Suprapubic skin (tissue), 4 donors: ENCODE measurements at regions not wholly inside any gene's neighbourhood (a gene's known extent, or its start where the extent isn't known, plus 50 kb on each side); places are given as distances from the start of the nearest gene placed in this dataset.

ENCODE experiments used
- DNase-seq, 2 donors: peaks; one replicate each; pipeline ENCODE4 v3.0.0-alpha.2; 2019; ENCODE audit warnings: low spot score in 2 of 2
- H3K27ac ChIP-seq: fragments of 200-600 bp; sonication (generic); one replicate; pipeline ENCODE4 v1.5.1; 2019
- H3K27me3 ChIP-seq: fragments of 200-600 bp; sonication (generic); one replicate; pipeline ENCODE4 v1.5.1; 2019
- H3K36me3 ChIP-seq: fragments of 200-600 bp; sonication (generic); one replicate; pipeline ENCODE4 v1.5.1; 2019
- H3K4me1 ChIP-seq: fragments of 200-600 bp; sonication (generic); one replicate; pipeline ENCODE4 v1.5.1; 2019
- H3K4me3 ChIP-seq: fragments of 200-600 bp; sonication (generic); one replicate; pipeline ENCODE4 v1.5.1; 2019; ENCODE audit warnings: mild to moderate bottlenecking
- H3K9me3 ChIP-seq: fragments of 200-600 bp; sonication (generic); one replicate; pipeline ENCODE4 v1.5.1; 2019
- CTCF ChIP-seq, 2 donors: fragments of 200-600 bp in 1 of 2; fragments of 450-650 bp in 1 of 2; sonication (generic) in 1 of 2; IDR thresholded peaks; one replicate each; pipeline ENCODE4 v1.5.1; 2016 to 2019; ENCODE audit warnings: antibody characterized with exemption in 2 of 2, mild to moderate bottlenecking in 1 of 2, moderate library complexity in 1 of 2
- EP300 ChIP-seq: sonication (generic); formaldehyde crosslinking; IDR thresholded peaks from one replicate; pipeline ENCODE4 v1.6.1; 2017; ENCODE audit warnings: antibody characterized with exemption
- POLR2A ChIP-seq, 2 donors: fragments of 450-650 bp; IDR thresholded peaks; one replicate each; pipeline ENCODE4 v1.6.1; 2017; ENCODE audit warnings: antibody characterized with exemption in 2 of 2, mild to moderate bottlenecking in 2 of 2, moderate library complexity in 2 of 2
- POLR2AphosphoS5 ChIP-seq, 3 donors: sonication (generic); formaldehyde crosslinking; IDR thresholded peaks; one replicate each; pipeline ENCODE4 v1.6.1; 2017; ENCODE audit warnings: antibody characterized with exemption in 3 of 3
- WGBS: methylation state at CpG from one replicate; pipeline ENCODE4 v1.1.5; 2018; 5-methylcytosine and 5-hydroxymethylcytosine counted together

GRCh38 chr4:36794716-36795115, 449.8 kb upstream of the NWD2 start:
- 59% methylated on average over 1 of the region's 1 CpG for WGBS
- DNase-seq, result no peak
- no peaks in the 10 kb centered on the region for H3K36me3 ChIP-seq
- no peak overlapping the region for H3K4me3 ChIP-seq
- no peaks in the 10 kb centered on the region for H3K27me3 ChIP-seq
- H3K27ac ChIP-seq, result no peak overlapping the region
- no peaks in the 10 kb centered on the region for H3K4me1 ChIP-seq
- H3K9me3 ChIP-seq, result peaks cover 8% of the 10 kb centered on the region
- TF ChIP-seq POLR2A (IDR thresholded peaks at IDR 0.05), result no peak
- TF ChIP-seq CTCF (IDR thresholded peaks at IDR 0.05), result no peak

GRCh38 chr4:36812149-36812548, 432.4 kb upstream of the NWD2 start:
- Histone ChIP-seq H3K9me3 (no peaks in the 10 kb centered on the region), H3K27ac (no peak overlapping the region), H3K27me3 (no peaks in the 10 kb centered on the region), H3K4me1 (no peaks in the 10 kb centered on the region), H3K4me3 (no peak overlapping the region), H3K36me3 (no peaks in the 10 kb centered on the region)
- DNase-seq, result no peak
- TF ChIP-seq POLR2AphosphoS5 (IDR thresholded peaks at IDR 0.05) (no peak), POLR2A (IDR thresholded peaks at IDR 0.05) (no peak), EP300 (no peak), CTCF (IDR thresholded peaks at IDR 0.05) (no peak)

GRCh38 chr4:36815536-36815935, 429.0 kb upstream of the NWD2 start:
- Histone ChIP-seq H3K36me3 (no peaks in the 10 kb centered on the region), H3K4me3 (no peak overlapping the region), H3K9me3 (no peaks in the 10 kb centered on the region), H3K27ac (no peak overlapping the region), H3K27me3 (no peaks in the 10 kb centered on the region), H3K4me1 (no peaks in the 10 kb centered on the region)
- no peak for TF ChIP-seq POLR2A (IDR thresholded peaks at IDR 0.05)
- no peak for TF ChIP-seq POLR2AphosphoS5 (IDR thresholded peaks at IDR 0.05)
- no peak for TF ChIP-seq CTCF (IDR thresholded peaks at IDR 0.05)
- TF ChIP-seq EP300, result no peak
- DNase-seq, result no peak
- WGBS, result 79% methylated on average over 4 of the region's 4 CpGs

- no peaks in the 10 kb centered on the region for H3K27me3 ChIP-seq
- WGBS, result 81% methylated on average over 12 of the region's 12 CpGs
- no peak for TF ChIP-seq CTCF (IDR thresholded peaks at IDR 0.05)
- TF ChIP-seq POLR2A (IDR thresholded peaks at IDR 0.05), result no peak
- no peak for TF ChIP-seq EP300
Measured at GRCh38 chr4:36823199-36823967, 421.2 kb upstream of the NWD2 start.

GRCh38 chr4:36824682-36825081, 419.9 kb upstream of the NWD2 start:
- 80% methylated on average over 3 of the region's 3 CpGs for WGBS
- Histone ChIP-seq H3K36me3 (no peaks in the 10 kb centered on the region), H3K27ac (no peak overlapping the region), H3K9me3 (peaks cover 4% of the 10 kb centered on the region), H3K4me1 (no peaks in the 10 kb centered on the region), H3K4me3 (no peak overlapping the region), H3K27me3 (no peaks in the 10 kb centered on the region)
- no peak for TF ChIP-seq POLR2A (IDR thresholded peaks at IDR 0.05)
- no peak for DNase-seq

More at GRCh38 chr4:36823199-36823967, 421.2 kb upstream of the NWD2 start:
- DNase-seq, result no peak
- Histone ChIP-seq H3K27ac (no peak overlapping the region), H3K9me3 (peaks cover 2% of the 10 kb centered on the region), H3K4me1 (no peaks in the 10 kb centered on the region), H3K36me3 (no peaks in the 10 kb centered on the region), H3K4me3 (no peak overlapping the region)

- WGBS, result 59% methylated on average over 4 of the region's 4 CpGs
- H3K27ac ChIP-seq, result no peak overlapping the region
- H3K4me1 ChIP-seq, result no peaks in the 10 kb centered on the region
Measured at GRCh38 chr4:36835246-36835645, 409.3 kb upstream of the NWD2 start.

More at GRCh38 chr4:36835246-36835645, 409.3 kb upstream of the NWD2 start:
- H3K4me3 ChIP-seq, result no peak overlapping the region
- no peaks in the 10 kb centered on the region for H3K9me3 ChIP-seq
- TF ChIP-seq EP300 (no peak), POLR2A (IDR thresholded peaks at IDR 0.05) (no peak), CTCF (IDR thresholded peaks at IDR 0.05) (no peak), POLR2AphosphoS5 (IDR thresholded peaks at IDR 0.05) (no peak)
- H3K27me3 ChIP-seq, result no peaks in the 10 kb centered on the region
- H3K36me3 ChIP-seq, result no peaks in the 10 kb centered on the region
- no peak for DNase-seq
